ENCODE measurements at regions not wholly inside any gene's neighbourhood (a gene's known extent, or its start where the extent isn't known, plus 50 kb on each side); places are given as distances from the start of the nearest gene placed in this dataset.
A peak's percentile ranks its signal among the peaks of the same experiment; 100 is the strongest.

- TF ChIP-seq, protein P1, sequence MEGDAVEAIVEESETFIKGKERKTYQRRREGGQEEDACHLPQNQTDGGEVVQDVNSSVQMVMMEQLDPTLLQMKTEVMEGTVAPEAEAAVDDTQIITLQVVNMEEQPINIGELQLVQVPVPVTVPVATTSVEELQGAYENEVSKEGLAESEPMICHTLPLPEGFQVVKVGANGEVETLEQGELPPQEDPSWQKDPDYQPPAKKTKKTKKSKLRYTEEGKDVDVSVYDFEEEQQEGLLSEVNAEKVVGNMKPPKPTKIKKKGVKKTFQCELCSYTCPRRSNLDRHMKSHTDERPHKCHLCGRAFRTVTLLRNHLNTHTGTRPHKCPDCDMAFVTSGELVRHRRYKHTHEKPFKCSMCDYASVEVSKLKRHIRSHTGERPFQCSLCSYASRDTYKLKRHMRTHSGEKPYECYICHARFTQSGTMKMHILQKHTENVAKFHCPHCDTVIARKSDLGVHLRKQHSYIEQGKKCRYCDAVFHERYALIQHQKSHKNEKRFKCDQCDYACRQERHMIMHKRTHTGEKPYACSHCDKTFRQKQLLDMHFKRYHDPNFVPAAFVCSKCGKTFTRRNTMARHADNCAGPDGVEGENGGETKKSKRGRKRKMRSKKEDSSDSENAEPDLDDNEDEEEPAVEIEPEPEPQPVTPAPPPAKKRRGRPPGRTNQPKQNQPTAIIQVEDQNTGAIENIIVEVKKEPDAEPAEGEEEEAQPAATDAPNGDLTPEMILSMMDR (IDR thresholded peaks at IDR 0.05; ENCODE audit: low read depth, low read length, missing input control), result no peak
- TF ChIP-seq ATF3 (IDR thresholded peaks at IDR 0.05) (peak; percentile 39), RAD21 (IDR thresholded peaks at IDR 0.05) (peak; percentile 15 to 54), HNF4G (IDR thresholded peaks at IDR 0.05) (peak; percentile 40)
- TF ChIP-seq, protein P2, sequence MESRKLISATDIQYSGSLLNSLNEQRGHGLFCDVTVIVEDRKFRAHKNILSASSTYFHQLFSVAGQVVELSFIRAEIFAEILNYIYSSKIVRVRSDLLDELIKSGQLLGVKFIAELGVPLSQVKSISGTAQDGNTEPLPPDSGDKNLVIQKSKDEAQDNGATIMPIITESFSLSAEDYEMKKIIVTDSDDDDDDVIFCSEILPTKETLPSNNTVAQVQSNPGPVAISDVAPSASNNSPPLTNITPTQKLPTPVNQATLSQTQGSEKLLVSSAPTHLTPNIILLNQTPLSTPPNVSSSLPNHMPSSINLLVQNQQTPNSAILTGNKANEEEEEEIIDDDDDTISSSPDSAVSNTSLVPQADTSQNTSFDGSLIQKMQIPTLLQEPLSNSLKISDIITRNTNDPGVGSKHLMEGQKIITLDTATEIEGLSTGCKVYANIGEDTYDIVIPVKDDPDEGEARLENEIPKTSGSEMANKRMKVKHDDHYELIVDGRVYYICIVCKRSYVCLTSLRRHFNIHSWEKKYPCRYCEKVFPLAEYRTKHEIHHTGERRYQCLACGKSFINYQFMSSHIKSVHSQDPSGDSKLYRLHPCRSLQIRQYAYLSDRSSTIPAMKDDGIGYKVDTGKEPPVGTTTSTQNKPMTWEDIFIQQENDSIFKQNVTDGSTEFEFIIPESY (IDR thresholded peaks at IDR 0.05), result no peak
Measured at GRCh38 chr15:81064253-81064652, 63.5 kb downstream of the TLNRD1 start.

Measured in liver (tissue), 3 donors.